Liver (tissue), 8 donors: ENCODE measurements at regions not wholly inside any gene's neighbourhood (a gene's known extent, or its start where the extent isn't known, plus 50 kb on each side); places are given as distances from the start of the nearest gene placed in this dataset.

ENCODE experiments used
- DNase-seq: peaks from one replicate; pipeline ENCODE4 v3.0.0-alpha.2; 2017; ENCODE audit warnings: low spot score
- H3K27ac ChIP-seq, 2 donors: one replicate each; pipeline ENCODE4 v1.7.0; 2013; ENCODE audit warnings: inconsistent platforms in 2 of 2, low read length in 2 of 2, control low read depth in 1 of 2, low read depth in 1 of 2, mild to moderate bottlenecking in 1 of 2
- H3K27me3 ChIP-seq, 4 donors: one replicate each; pipeline versions ENCODE4 v1.6.1 to v1.7.0; 2013; ENCODE audit warnings: low read length in 3 of 4, inconsistent platforms in 1 of 4, mild to moderate bottlenecking in 1 of 4, moderate library complexity in 1 of 4; ENCODE audit not compliant: control insufficient read depth in 4 of 4, insufficient read depth in 4 of 4
- H3K36me3 ChIP-seq, 4 donors: one replicate each; pipeline versions ENCODE4 v1.6.1 to v1.7.0; 2013; ENCODE audit warnings: low read length in 3 of 4, mild to moderate bottlenecking in 3 of 4, low read depth in 1 of 4, moderate library complexity in 1 of 4; ENCODE audit not compliant: control insufficient read depth in 4 of 4, insufficient read depth in 3 of 4
- H3K4me1 ChIP-seq, 4 donors: one replicate each; pipeline versions ENCODE4 v1.6.1 to v1.7.0; 2013; ENCODE audit warnings: low read length in 3 of 4, mild to moderate bottlenecking in 3 of 4, moderate library complexity in 1 of 4; ENCODE audit not compliant: control insufficient read depth in 4 of 4, insufficient read depth in 4 of 4
- H3K4me3 ChIP-seq, 3 donors: one replicate each; pipeline versions ENCODE4 v1.6.1 to v1.7.0; 2013; ENCODE audit warnings: low read length in 3 of 3, control low read depth in 1 of 3, low read depth in 1 of 3, mild to moderate bottlenecking in 1 of 3
- H3K9ac ChIP-seq, 2 donors: one replicate each; pipeline ENCODE4 v1.7.0; 2013; ENCODE audit warnings: low read length in 2 of 2, mild to moderate bottlenecking in 2 of 2, moderate library complexity in 2 of 2, control low read depth in 1 of 2, low read depth in 1 of 2
- H3K9me3 ChIP-seq, 4 donors: one replicate each; pipeline versions ENCODE4 v1.6.1 to v1.7.0; 2013; ENCODE audit warnings: low read length in 3 of 4; ENCODE audit not compliant: control insufficient read depth in 4 of 4
- ATF3 ChIP-seq: IDR thresholded peaks from 2 replicates; pipeline ENCODE4 v1.6.1; 2016; ENCODE audit warnings: antibody characterized with exemption
- CTCF ChIP-seq: fragments of 150-350 bp; IDR thresholded peaks from 2 replicates; pipeline ENCODE4 v1.5.1; 2017; ENCODE audit warnings: improper control_type of control experiment, low read depth, low read length; ENCODE audit not compliant: missing input control
- EGR1 ChIP-seq, 2 donors: IDR thresholded peaks; 2 replicates each; pipeline ENCODE4 v1.6.1; 2016 to 2018; ENCODE audit warnings: antibody characterized with exemption in 2 of 2, low read depth in 2 of 2
- FOXA1 ChIP-seq: IDR thresholded peaks from 2 replicates; pipeline ENCODE4 v1.6.1; 2016; ENCODE audit warnings: antibody characterized with exemption
- FOXA2 ChIP-seq: IDR thresholded peaks from 2 replicates; pipeline ENCODE4 v1.6.1; 2016; ENCODE audit warnings: antibody characterized with exemption
- GABPA ChIP-seq, 2 donors: IDR thresholded peaks in 1 of 2; conservative IDR thresholded peaks in 1 of 2; 2 replicates each; pipeline ENCODE4 v1.6.1; 2016; ENCODE audit warnings: antibody characterized with exemption in 2 of 2, mild to moderate bottlenecking in 1 of 2, moderate library complexity in 1 of 2
- HNF4A ChIP-seq, 2 donors: conservative IDR thresholded peaks; 2 replicates each; pipeline ENCODE4 v1.6.1; 2016; ENCODE audit warnings: antibody characterized with exemption in 2 of 2, mild to moderate bottlenecking in 2 of 2
- HNF4G ChIP-seq: IDR thresholded peaks from 2 replicates; pipeline ENCODE4 v1.6.1; 2016; ENCODE audit warnings: antibody characterized with exemption
- JUND ChIP-seq, 2 donors: IDR thresholded peaks; 2 replicates each; pipeline ENCODE4 v1.6.1; 2016; ENCODE audit warnings: antibody characterized with exemption in 2 of 2
- MAX ChIP-seq: IDR thresholded peaks from 2 replicates; pipeline ENCODE4 v1.6.1; 2016; ENCODE audit warnings: antibody characterized with exemption
- NR2F2 ChIP-seq: IDR thresholded peaks from 2 replicates; pipeline ENCODE4 v1.6.1; 2016; ENCODE audit warnings: antibody characterized with exemption
- RAD21 ChIP-seq, 2 donors: IDR thresholded peaks; 2 replicates each; pipeline ENCODE4 v1.6.1; 2016; ENCODE audit warnings: antibody characterized with exemption in 2 of 2, mild to moderate bottlenecking in 2 of 2
- RXRA ChIP-seq, 2 donors: IDR thresholded peaks; 2 replicates each; pipeline ENCODE4 v1.6.1; 2017 to 2018; ENCODE audit warnings: antibody characterized with exemption in 2 of 2, mild to moderate bottlenecking in 1 of 2
- SP1 ChIP-seq: IDR thresholded peaks from 2 replicates; pipeline ENCODE4 v1.6.1; 2018; ENCODE audit warnings: antibody characterized with exemption, mild to moderate bottlenecking
- TAF1 ChIP-seq: conservative IDR thresholded peaks from 2 replicates; pipeline ENCODE4 v1.6.1; 2016; ENCODE audit warnings: antibody characterized with exemption, mild to moderate bottlenecking
- WGBS: extraction: QIAGEN DNeasy Blood & Tissue Kit; methylation state at CpG from one replicate; pipeline ENCODE4 v1.1.7; 2013; 5-methylcytosine and 5-hydroxymethylcytosine counted together
- TF ChIP-seq, protein P1 (sequence below): IDR thresholded peaks from 2 replicates; pipeline ENCODE4 v1.6.1; 2016; ENCODE audit warnings: antibody characterized with exemption
- TF ChIP-seq, protein P2 (sequence below): IDR thresholded peaks from 2 replicates; pipeline ENCODE4 v1.6.1; 2016; ENCODE audit warnings: antibody characterized with exemption, mild to moderate bottlenecking
- donor health status: healthy.
- donor health status: healthy.
- donor health status: healthy.
- donor health status: healthy.
- donor health status: healthy.

- Histone ChIP-seq H3K27me3 (no peaks in the 10 kb centered on the region), H3K36me3 (peaks cover 0 to 22% (median 6%) of the 10 kb centered on the region in 4 donors), H3K4me1 (peaks cover 6 to 38% (median 9%) of the 10 kb centered on the region in 4 donors), H3K9ac (no peak overlapping the region), H3K9me3 (no peaks in the 10 kb centered on the region), H3K4me3 (no peak overlapping the region), H3K27ac (no peak overlapping the region)
- TF ChIP-seq MAX (no peak), NR2F2 (no peak), ATF3 (no peak), RXRA (IDR thresholded peaks at IDR 0.05) (no peak), GABPA (IDR thresholded peaks at IDR 0.05 in 1 of 2, conservative IDR thresholded peaks at IDR 0.05 in 1 of 2) (no peak), FOXA1 (no peak), HNF4A (conservative IDR thresholded peaks at IDR 0.05) (no peak), CTCF (no peak), EGR1 (IDR thresholded peaks at IDR 0.05; ENCODE audit: low read depth in 2 of 2) (no peak), FOXA2 (no peak), HNF4G (no peak), JUND (IDR thresholded peaks at IDR 0.05) (no peak), SP1 (no peak), TAF1 (no peak), RAD21 (IDR thresholded peaks at IDR 0.05) (no peak)
- TF ChIP-seq, protein P1, sequence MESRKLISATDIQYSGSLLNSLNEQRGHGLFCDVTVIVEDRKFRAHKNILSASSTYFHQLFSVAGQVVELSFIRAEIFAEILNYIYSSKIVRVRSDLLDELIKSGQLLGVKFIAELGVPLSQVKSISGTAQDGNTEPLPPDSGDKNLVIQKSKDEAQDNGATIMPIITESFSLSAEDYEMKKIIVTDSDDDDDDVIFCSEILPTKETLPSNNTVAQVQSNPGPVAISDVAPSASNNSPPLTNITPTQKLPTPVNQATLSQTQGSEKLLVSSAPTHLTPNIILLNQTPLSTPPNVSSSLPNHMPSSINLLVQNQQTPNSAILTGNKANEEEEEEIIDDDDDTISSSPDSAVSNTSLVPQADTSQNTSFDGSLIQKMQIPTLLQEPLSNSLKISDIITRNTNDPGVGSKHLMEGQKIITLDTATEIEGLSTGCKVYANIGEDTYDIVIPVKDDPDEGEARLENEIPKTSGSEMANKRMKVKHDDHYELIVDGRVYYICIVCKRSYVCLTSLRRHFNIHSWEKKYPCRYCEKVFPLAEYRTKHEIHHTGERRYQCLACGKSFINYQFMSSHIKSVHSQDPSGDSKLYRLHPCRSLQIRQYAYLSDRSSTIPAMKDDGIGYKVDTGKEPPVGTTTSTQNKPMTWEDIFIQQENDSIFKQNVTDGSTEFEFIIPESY = no peak
- TF ChIP-seq, protein P2, sequence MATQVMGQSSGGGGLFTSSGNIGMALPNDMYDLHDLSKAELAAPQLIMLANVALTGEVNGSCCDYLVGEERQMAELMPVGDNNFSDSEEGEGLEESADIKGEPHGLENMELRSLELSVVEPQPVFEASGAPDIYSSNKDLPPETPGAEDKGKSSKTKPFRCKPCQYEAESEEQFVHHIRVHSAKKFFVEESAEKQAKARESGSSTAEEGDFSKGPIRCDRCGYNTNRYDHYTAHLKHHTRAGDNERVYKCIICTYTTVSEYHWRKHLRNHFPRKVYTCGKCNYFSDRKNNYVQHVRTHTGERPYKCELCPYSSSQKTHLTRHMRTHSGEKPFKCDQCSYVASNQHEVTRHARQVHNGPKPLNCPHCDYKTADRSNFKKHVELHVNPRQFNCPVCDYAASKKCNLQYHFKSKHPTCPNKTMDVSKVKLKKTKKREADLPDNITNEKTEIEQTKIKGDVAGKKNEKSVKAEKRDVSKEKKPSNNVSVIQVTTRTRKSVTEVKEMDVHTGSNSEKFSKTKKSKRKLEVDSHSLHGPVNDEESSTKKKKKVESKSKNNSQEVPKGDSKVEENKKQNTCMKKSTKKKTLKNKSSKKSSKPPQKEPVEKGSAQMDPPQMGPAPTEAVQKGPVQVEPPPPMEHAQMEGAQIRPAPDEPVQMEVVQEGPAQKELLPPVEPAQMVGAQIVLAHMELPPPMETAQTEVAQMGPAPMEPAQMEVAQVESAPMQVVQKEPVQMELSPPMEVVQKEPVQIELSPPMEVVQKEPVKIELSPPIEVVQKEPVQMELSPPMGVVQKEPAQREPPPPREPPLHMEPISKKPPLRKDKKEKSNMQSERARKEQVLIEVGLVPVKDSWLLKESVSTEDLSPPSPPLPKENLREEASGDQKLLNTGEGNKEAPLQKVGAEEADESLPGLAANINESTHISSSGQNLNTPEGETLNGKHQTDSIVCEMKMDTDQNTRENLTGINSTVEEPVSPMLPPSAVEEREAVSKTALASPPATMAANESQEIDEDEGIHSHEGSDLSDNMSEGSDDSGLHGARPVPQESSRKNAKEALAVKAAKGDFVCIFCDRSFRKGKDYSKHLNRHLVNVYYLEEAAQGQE = no peak
- DNase-seq = no peak
- WGBS = 97% methylated on average over 6 of the region's 6 CpGs
These were observed 130.8 kb downstream of the RFLNA start for GRCh38 chr12:124425667-124426066.

- no peak overlapping the region for H3K4me3 ChIP-seq
- WGBS = 92% methylated on average over 10 of the region's 10 CpGs
- H3K27me3 ChIP-seq = no peaks in the 10 kb centered on the region
- H3K9me3 ChIP-seq = no peaks in the 10 kb centered on the region
- no peak for DNase-seq
- no peak overlapping the region for H3K27ac ChIP-seq
- H3K9ac ChIP-seq = no peak overlapping the region
- TF ChIP-seq TAF1 (no peak), NR2F2 (no peak), RAD21 (IDR thresholded peaks at IDR 0.05) (no peak), FOXA2 (no peak), EGR1 (IDR thresholded peaks at IDR 0.05; ENCODE audit: low read depth in 2 of 2) (no peak)
- TF ChIP-seq, protein P2 = no peak
- peaks cover 6 to 38% (median 9%) of the 10 kb centered on the region in 4 donors for H3K4me1 ChIP-seq
- peaks cover 6 to 19% (median 6%) of the 10 kb centered on the region in 4 donors for H3K36me3 ChIP-seq
These were observed 129.6 kb downstream of the RFLNA start for GRCh38 chr12:124424516-124424905.
